Brain microvascular endothelial cell (primary cell): ENCODE measurements at regions not wholly inside any gene's neighbourhood (a gene's known extent, or its start where the extent isn't known, plus 50 kb on each side); places are given as distances from the start of the nearest gene placed in this dataset.

Source experiments
- DNase-seq: peaks from one replicate; pipeline ENCODE4 v3.0.0-alpha.2; 2020
- H3K27ac ChIP-seq: fragments of 250-450 bp; sonication (Bioruptor Pico); 2 replicates; pipeline ENCODE4 v1.5.1; 2020; ENCODE audit warnings: mild to moderate bottlenecking, moderate library complexity
- H3K27me3 ChIP-seq: fragments of 250-450 bp; sonication (Bioruptor Pico); replicated peaks from 2 replicates; pipeline ENCODE4 v1.5.1; 2020; ENCODE audit warnings: mild to moderate bottlenecking
- H3K36me3 ChIP-seq: fragments of 250-450 bp; sonication (Bioruptor Pico); replicated peaks from 2 replicates; pipeline ENCODE4 v1.5.1; 2020; ENCODE audit warnings: mild to moderate bottlenecking
- H3K4me3 ChIP-seq: 2 replicates; pipeline ENCODE4 v1.5.1; 2011; ENCODE audit warnings: low read depth, mild to moderate bottlenecking, control low read depth, low read length, moderate library complexity
- in situ Hi-C: cut with HindIII; loops from 2 replicates; pipeline ENCODE4 v1.10.0; 2017; ENCODE audit warnings: low sequenced_read_pairs, low pct_ligation_motif_present
- TF ChIP-seq, protein P1 (sequence below): IDR thresholded peaks from 2 replicates; pipeline ENCODE4 v1.5.1; 2011; ENCODE audit warnings: low read depth, mild to moderate bottlenecking, moderate library complexity, low read length, control low read depth, inconsistent platforms; ENCODE audit errors: missing control alignments

GRCh38 chr13:43983373-43983772 is 103.7 kb downstream of the LACC1 start:
- Histone ChIP-seq H3K27me3 (no peaks in the 10 kb centered on the region), H3K4me3 (no peak overlapping the region), H3K27ac (no peak overlapping the region), H3K36me3 (no peaks in the 10 kb centered on the region)
- TF ChIP-seq, protein P1, sequence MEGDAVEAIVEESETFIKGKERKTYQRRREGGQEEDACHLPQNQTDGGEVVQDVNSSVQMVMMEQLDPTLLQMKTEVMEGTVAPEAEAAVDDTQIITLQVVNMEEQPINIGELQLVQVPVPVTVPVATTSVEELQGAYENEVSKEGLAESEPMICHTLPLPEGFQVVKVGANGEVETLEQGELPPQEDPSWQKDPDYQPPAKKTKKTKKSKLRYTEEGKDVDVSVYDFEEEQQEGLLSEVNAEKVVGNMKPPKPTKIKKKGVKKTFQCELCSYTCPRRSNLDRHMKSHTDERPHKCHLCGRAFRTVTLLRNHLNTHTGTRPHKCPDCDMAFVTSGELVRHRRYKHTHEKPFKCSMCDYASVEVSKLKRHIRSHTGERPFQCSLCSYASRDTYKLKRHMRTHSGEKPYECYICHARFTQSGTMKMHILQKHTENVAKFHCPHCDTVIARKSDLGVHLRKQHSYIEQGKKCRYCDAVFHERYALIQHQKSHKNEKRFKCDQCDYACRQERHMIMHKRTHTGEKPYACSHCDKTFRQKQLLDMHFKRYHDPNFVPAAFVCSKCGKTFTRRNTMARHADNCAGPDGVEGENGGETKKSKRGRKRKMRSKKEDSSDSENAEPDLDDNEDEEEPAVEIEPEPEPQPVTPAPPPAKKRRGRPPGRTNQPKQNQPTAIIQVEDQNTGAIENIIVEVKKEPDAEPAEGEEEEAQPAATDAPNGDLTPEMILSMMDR = no peak
- DNase-seq = no peak
- in situ Hi-C loops = no loop called here

GRCh38 chr13:43984292-43984691 is 104.6 kb downstream of the LACC1 start:
- no peaks in the 10 kb centered on the region for H3K27me3 ChIP-seq
- TF ChIP-seq, protein P1 = no peak
- in situ Hi-C loops = no loop called here
- no peak for DNase-seq
- H3K36me3 ChIP-seq = no peaks in the 10 kb centered on the region
- H3K27ac ChIP-seq = no peak overlapping the region
- H3K4me3 ChIP-seq = no peak overlapping the region

DNA sequence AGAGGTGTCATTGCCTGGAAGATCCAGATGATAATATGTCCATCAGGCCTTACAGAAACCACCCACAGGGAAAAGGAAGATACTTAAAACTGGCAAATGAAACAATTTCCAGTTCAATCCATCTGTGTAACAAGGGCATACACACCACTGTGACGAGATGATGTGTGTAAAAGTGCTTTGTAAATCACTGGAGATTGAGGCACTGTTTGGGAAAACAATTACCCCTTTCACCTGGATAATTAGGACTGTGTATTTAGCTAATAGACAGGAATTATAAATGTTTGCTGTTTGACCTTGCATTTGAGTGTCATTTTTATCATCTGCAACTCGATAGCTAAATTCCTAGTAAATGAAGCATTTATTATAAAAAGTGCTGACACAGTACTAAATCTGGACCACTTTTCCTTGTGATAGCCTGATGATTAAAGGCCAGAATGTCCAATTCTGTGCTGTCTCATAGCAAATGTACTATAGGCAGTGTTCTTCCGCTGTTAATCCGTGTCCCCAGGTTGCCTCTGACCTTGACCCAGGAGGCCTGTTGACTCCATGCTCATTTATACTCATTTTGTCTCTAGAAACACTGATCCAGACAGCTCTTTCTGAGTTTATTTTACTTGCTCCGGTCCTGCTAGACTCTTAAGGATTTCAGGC is 105.8 kb downstream of the LACC1 start:
- no peak overlapping the region for H3K27ac ChIP-seq
- H3K4me3 ChIP-seq = no peak overlapping the region
- in situ Hi-C loops = no loop called here
- DNase-seq = no peak
- H3K27me3 ChIP-seq = no peaks in the 10 kb centered on the region
- no peaks in the 10 kb centered on the region for H3K36me3 ChIP-seq
- TF ChIP-seq, protein P1 = no peak

DNA sequence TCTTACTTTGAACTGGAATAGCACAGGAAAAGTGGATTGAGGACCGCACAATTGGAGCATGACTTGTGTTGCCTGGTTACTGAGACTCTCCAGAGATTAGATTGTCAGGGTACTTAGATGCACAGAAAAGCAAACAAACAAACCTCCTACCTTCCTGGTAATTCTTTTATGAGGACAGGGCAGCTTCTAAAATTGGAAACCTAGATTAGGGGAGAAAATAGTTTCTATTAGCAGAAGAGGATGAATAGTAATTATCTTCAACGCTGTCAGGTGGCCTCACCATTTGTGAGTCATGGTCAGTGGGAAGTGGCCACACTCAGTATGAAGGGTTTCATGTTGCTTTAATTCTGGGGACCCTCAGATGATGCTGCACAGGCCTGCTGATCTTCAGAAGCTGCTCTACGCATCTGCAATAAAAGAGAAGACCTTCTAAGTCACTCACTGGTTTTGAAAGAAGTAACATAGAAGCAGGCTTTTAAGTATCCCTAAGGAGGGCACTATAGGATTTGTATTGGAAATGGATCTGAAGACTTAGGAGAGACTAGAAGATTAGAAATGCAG is 106.8 kb downstream of the LACC1 start:
- Histone ChIP-seq H3K4me3 (no peak overlapping the region), H3K36me3 (no peaks in the 10 kb centered on the region), H3K27ac (no peak overlapping the region), H3K27me3 (no peaks in the 10 kb centered on the region)
- TF ChIP-seq, protein P1 = no peak
- in situ Hi-C loops = no loop called here
- no peak for DNase-seq

GRCh38 chr13:43988302-43988701 is 108.6 kb downstream of the LACC1 start:
- TF ChIP-seq, protein P1 = no peak
- no peaks in the 10 kb centered on the region for H3K36me3 ChIP-seq
- no peak overlapping the region for H3K4me3 ChIP-seq
- DNase-seq = no peak
- no peaks in the 10 kb centered on the region for H3K27me3 ChIP-seq
- in situ Hi-C loops = no loop called here
- no peak overlapping the region for H3K27ac ChIP-seq

- Histone ChIP-seq H3K27ac (no peak overlapping the region), H3K4me3 (no peak overlapping the region), H3K27me3 (no peaks in the 10 kb centered on the region), H3K36me3 (no peaks in the 10 kb centered on the region)
- in situ Hi-C loops = no loop called here
- TF ChIP-seq, protein P1 = no peak
- DNase-seq = no peak
Measured at GRCh38 chr13:43990021-43990420, 110.3 kb downstream of the LACC1 start.
